IMR-90 (cell line): ENCODE measurements at regions not wholly inside any gene's neighbourhood (a gene's known extent, or its start where the extent isn't known, plus 50 kb on each side); places are given as distances from the start of the nearest gene placed in this dataset.

ENCODE experiments used
- BHLHE40 ChIP-seq: fragments of 150-350 bp; IDR thresholded peaks from 2 replicates; pipeline ENCODE4 v1.6.1; 2016; ENCODE audit warnings: mild to moderate bottlenecking, low read depth, low read length
- CEBPB ChIP-seq: IDR thresholded peaks from 2 replicates; pipeline ENCODE4 v1.6.1; 2012; ENCODE audit warnings: low read depth, low read length, improper control_type of control experiment
- CHD1 ChIP-seq: IDR thresholded peaks from 2 replicates; pipeline ENCODE4 v1.6.1; 2012; ENCODE audit warnings: low read depth, low read length, improper control_type of control experiment
- FOS ChIP-seq: fragments of 150-350 bp; IDR thresholded peaks from 2 replicates; pipeline ENCODE4 v1.6.1; 2016; ENCODE audit warnings: low read depth, low read length
- MAFK ChIP-seq: IDR thresholded peaks from 2 replicates; pipeline ENCODE4 v1.6.1; 2012; ENCODE audit warnings: low read depth, low read length, improper control_type of control experiment
- MAZ ChIP-seq: IDR thresholded peaks from 2 replicates; pipeline ENCODE4 v1.6.1; 2012; ENCODE audit warnings: low read depth, mild to moderate bottlenecking, low read length, improper control_type of control experiment, moderate library complexity, borderline replicate concordance
- POLR2A ChIP-seq: IDR thresholded peaks from 2 replicates; pipeline ENCODE4 v1.6.1; 2012; ENCODE audit warnings: mild to moderate bottlenecking, low read depth, low read length
- RAD21 ChIP-seq: IDR thresholded peaks from 2 replicates; pipeline ENCODE4 v1.6.1; 2012; ENCODE audit warnings: low read length, improper control_type of control experiment
- RCOR1 ChIP-seq: IDR thresholded peaks from 2 replicates; pipeline ENCODE4 v1.6.1; 2012; ENCODE audit warnings: mild to moderate bottlenecking, low read length, improper control_type of control experiment; ENCODE audit not compliant: insufficient replicate concordance
- RFX5 ChIP-seq: IDR thresholded peaks from 2 replicates; pipeline ENCODE4 v1.8.0; 2012; ENCODE audit warnings: low read depth, mild to moderate bottlenecking, low read length, moderate library complexity
- SMC3 ChIP-seq: fragments of 150-350 bp; IDR thresholded peaks from 2 replicates; pipeline ENCODE4 v1.6.1; 2016; ENCODE audit warnings: low read depth, mild to moderate bottlenecking, antibody characterized with exemption, low read length, moderate library complexity
- TF ChIP-seq, protein P1 (sequence below): conservative IDR thresholded peaks from 2 replicates; pipeline ENCODE4 v1.5.1; 2012; ENCODE audit warnings: mild to moderate bottlenecking, low read depth, low read length, improper control_type of control experiment
- TF ChIP-seq, protein P2 (sequence below): fragments of 150-350 bp; IDR thresholded peaks from 2 replicates; pipeline ENCODE4 v1.6.1; 2016; ENCODE audit warnings: low read depth, mild to moderate bottlenecking, low read length, moderate library complexity, borderline replicate concordance
- TF ChIP-seq, protein P3 (sequence below): fragments of 150-350 bp; IDR thresholded peaks from 2 replicates; pipeline ENCODE4 v1.6.1; 2017; ENCODE audit warnings: mild to moderate bottlenecking, antibody characterized with exemption, low read length, low read depth

DNA sequence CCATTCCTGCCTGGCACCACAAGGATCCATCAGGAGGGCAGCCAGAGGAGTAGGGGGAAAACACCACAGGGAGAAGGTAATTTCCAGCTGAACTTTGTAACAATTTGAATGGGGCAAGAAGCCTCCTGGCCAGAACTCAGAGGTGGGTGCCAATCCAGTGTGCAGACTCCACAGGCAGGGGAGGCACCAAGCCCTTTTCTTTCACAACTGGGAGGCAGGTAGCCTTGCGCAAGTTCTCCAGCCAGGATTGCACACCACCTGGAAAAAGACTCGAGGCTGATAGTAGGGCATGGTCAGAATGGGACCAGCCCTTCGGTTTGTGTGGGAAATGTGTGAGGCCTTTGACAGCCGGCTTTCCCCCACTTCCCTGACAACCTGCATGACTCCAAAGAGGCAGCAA is 161.9 kb upstream of the ARHGAP42 start:
- TF ChIP-seq, protein P1, sequence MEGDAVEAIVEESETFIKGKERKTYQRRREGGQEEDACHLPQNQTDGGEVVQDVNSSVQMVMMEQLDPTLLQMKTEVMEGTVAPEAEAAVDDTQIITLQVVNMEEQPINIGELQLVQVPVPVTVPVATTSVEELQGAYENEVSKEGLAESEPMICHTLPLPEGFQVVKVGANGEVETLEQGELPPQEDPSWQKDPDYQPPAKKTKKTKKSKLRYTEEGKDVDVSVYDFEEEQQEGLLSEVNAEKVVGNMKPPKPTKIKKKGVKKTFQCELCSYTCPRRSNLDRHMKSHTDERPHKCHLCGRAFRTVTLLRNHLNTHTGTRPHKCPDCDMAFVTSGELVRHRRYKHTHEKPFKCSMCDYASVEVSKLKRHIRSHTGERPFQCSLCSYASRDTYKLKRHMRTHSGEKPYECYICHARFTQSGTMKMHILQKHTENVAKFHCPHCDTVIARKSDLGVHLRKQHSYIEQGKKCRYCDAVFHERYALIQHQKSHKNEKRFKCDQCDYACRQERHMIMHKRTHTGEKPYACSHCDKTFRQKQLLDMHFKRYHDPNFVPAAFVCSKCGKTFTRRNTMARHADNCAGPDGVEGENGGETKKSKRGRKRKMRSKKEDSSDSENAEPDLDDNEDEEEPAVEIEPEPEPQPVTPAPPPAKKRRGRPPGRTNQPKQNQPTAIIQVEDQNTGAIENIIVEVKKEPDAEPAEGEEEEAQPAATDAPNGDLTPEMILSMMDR: no peak
- TF ChIP-seq MAZ (no peak), SMC3 (no peak), CHD1 (no peak), POLR2A (no peak), FOS (no peak), RCOR1 (no peak), RAD21 (no peak), MAFK (no peak), CEBPB (no peak), RFX5 (no peak), BHLHE40 (no peak)
- TF ChIP-seq, protein P2, sequence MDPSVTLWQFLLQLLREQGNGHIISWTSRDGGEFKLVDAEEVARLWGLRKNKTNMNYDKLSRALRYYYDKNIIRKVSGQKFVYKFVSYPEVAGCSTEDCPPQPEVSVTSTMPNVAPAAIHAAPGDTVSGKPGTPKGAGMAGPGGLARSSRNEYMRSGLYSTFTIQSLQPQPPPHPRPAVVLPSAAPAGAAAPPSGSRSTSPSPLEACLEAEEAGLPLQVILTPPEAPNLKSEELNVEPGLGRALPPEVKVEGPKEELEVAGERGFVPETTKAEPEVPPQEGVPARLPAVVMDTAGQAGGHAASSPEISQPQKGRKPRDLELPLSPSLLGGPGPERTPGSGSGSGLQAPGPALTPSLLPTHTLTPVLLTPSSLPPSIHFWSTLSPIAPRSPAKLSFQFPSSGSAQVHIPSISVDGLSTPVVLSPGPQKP: no peak
- TF ChIP-seq, protein P3, sequence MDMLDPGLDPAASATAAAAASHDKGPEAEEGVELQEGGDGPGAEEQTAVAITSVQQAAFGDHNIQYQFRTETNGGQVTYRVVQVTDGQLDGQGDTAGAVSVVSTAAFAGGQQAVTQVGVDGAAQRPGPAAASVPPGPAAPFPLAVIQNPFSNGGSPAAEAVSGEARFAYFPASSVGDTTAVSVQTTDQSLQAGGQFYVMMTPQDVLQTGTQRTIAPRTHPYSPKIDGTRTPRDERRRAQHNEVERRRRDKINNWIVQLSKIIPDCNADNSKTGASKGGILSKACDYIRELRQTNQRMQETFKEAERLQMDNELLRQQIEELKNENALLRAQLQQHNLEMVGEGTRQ: no peak
